ENCODE measurements at regions not wholly inside any gene's neighbourhood (a gene's known extent, or its start where the extent isn't known, plus 50 kb on each side); places are given as distances from the start of the nearest gene placed in this dataset.
"Not testable (repeated sequence)": the region's sequence is repeated elsewhere in the genome, so short reads cannot be mapped to it uniquely, and the experiment has no call there.

DNA sequence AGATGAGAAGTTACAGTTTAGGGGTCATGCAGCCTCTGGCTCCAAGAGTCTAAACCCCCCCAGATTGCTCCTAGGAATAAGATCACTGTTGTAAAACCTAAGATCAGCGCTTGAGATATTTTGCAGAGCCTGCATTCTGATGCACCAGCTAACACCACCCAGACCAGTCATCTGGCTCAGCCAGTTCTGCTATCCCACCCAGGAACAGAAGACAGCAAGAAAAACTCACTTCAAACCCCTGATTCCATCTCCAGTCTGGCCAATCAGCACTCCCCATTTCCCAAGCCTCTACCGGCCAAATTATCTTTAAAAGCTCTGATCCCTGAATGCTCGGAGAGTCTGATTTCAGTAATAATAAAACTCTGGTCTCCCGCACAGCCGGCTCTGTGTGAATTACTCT is 158.6 kb downstream of the ZNF664 start:
- DNase-seq = no peak

DNA sequence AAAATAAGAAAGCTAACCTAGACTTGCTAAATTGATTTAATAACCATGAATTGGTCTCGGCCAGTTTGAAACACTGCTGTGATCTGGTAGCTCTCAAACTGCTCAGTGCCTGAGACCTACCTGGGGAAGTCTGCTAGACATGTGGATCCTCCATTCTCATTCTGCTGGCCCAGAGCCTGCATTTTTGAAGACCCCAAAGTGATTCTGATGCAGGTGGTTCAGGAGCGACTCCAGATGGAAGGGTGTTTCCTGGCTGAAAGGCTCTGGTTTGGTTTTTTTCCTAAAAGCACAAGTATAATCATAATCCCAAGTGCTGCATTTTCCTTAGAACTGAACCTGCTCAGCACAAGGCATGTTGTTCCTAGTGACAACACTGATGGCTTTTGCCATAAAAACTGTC is 159.5 kb downstream of the ZNF664 start:
- DNase-seq = no peak

GRCh38 chr12:124136796-124137195 is 158.1 kb upstream of the RFLNA start:
- DNase-seq = no peak

DNA sequence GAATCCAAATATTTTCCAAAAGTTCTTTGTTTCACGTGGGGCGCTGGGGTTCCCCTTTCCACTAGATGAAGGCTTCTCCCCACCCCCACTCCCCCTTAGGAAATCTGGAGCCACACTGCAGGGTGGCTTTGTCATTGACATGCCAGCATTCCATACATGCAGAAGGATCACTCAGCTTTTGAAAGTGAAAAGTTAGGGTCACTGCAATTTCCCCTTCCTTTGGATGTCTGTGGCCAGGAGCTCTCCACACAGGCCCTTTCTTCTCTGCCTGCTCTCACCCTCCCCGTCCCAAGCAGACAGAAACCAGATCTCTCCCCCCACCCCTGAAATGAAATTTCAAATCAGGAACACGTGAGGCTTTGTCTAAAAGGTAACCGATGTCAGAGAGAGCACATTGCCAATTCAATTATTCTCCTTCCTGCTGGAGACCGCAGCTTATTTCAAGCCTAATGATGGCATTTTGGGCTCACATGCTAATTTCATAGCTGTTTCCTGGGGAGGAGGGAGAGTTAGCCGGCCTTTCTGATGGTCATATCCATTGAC is 153.9 kb upstream of the RFLNA start:
- DNase-seq = no peak

DNA sequence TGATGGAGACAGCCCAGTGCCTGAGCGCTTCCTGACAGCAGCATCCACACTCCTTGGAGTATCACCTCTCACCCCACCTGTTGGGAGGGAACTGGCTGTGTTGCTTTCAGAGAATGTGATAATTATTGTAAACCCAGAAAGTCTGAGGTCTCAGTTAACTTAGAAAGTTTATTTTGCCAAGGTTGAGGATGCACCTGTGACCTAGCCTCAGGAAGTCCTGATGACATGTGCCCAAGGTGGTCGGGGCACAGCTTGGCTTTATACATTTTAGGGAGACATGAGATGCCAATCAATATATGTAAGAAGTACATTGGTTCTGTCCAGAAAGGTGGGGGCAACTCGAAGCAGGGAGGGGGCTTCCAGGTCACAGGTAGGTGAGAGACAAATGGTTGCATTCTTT is 153.3 kb upstream of the RFLNA start:
- DNase-seq = not testable (repeated sequence)

- no peak for DNase-seq
Observed at GRCh38 chr12:124142395-124143035, 152.4 kb upstream of the RFLNA start.

DNA sequence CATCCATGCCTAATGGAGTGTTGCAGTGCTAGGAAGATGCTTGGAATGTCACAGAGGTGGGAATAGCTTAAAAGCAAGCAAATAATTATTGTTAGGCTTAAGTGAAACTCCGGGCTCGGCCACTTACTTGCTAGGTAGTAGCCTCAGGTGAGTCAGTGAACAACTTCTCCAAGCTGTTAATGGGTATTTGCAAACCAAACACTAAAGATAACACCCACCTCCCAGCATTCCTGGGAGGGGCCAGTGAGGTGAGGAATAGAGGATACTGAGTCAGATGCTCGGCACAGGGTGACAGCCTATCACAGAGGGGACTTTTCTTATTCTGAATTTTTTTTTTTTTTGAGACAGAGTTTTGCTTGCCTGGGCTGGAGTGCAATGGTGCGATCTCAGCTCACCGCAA is 151.2 kb upstream of the RFLNA start:
- DNase-seq = no peak

- no peak for DNase-seq
Observed at GRCh38 chr12:124144531-124145194, 150.2 kb upstream of the RFLNA start.

DNA sequence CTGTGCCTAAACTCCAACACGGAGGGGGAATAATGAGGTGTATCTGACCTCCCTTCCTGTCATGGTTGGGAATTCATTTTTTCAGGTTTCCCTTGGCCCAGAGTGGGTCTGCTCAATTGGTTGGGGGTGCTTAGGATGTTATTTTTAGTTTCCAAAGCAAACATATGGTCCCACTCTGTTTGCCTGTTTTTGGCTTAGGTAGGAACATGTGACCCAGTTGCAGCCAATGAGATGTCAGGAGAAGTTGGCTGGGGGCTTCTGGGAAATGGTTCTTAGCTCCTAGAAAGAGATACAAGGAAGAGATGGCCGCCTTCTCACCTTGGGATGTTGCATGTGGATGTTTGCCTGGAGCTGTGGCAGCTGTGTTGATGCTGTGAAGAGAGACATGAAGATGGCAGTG is 147.9 kb upstream of the RFLNA start:
- DNase-seq = no peak

DNA sequence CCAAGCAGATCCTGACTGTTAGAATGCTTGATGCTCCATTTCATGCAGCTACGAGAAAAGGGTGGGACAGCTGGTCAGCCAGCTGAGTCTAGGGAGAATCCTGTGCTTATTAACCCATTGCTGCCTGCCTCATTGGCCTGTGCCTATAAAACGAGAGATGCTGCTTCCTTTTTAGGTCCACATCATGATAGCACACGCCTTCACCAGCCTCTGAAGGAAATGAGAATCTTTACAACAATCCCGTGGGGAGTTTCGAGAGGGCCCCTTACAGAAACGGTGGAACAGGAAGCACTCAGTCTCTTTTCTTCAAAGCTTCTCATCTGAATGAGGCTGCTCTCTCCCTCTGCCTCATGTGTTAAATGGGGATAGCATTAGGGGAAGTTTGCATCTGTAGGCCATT is 147.3 kb upstream of the RFLNA start:
- DNase-seq = no peak

- no peak for DNase-seq
Observed at GRCh38 chr12:124148481-124149273, 146.2 kb upstream of the RFLNA start.

GRCh38 chr12:124149287-124149686 is 145.6 kb upstream of the RFLNA start:
- DNase-seq = no peak

GRCh38 chr12:124150168-124150567 is 144.7 kb upstream of the RFLNA start:
- DNase-seq = no peak

- no peak for DNase-seq
Observed at GRCh38 chr12:124151583-124151982, 143.3 kb upstream of the RFLNA start.

- DNase-seq = no peak
Observed at GRCh38 chr12:124152731-124153130, 142.2 kb upstream of the RFLNA start.

DNA sequence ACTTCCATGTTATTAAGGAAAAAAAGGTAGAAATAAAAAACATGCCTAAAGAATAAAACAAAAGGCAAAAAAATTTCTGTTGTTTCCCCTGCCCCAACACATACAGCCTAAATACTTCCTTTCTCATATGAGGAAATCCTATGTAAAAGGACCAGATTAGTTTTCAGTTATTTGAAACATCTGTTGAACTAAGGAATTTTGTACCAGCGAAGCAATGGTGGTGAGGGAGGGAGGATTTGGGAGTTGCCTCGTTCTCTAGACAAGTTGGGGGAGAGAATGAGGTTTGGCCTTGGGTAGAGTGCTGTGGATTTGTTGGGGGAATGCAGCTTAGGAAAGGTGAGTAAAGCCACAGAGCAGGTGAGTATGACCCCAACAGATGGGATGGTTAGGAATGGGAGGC is 141.5 kb upstream of the RFLNA start:
- DNase-seq = no peak

GRCh38 chr12:124157406-124157805 is 137.5 kb upstream of the RFLNA start:
- DNase-seq = no peak

DNA sequence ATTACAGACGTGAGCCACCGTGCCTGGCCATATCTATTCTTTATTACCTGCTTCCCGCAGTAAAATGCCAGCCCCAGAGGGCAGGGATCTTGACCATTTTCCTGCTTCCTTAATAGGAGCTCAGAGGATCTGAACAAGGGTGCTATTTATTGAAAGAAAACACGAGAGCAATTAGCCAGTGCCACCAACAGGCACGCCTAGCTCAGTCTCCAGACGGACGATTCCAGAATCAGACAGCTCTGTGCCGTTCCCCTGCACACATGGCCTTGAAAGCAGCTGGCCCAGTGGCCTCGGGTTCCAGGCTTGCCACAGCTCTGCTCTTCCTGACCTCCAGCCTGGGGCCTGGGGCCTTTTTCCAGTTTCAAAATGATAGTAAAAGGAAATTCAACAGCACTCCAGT is 135.2 kb upstream of the RFLNA start:
- no peak for DNase-seq

DNA sequence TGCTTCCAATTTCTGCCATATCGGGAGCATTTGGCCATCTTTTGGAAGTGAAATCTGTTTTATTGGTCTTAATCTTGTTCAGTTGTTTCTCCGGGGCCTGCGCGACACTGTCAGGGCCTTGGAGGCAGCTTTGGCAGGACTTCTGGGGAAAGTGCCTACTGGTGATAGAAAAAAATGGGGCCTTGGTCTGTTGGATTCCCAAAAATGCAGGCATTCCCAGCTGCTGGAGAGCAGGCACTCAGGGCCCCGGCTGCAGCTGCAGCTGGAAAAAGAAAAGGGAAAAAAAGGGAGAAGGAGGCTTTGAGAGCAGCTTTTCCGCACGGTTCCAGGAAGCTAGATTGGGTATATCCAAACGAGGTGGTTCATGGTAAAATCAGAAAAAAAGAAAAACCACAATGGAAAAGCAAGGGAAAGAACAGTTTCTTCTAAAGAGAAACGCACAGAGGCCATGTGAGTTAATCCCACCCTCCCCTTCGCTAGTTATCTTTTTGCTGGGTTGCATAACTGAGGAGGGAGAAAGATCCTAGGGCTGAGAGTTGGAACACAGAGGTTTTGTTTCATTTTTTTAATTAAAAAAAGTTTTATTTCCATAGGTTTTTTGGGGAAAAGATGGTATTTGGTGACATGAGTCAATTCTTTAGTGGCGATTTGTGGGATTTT is 134.7 kb upstream of the RFLNA start:
- no peak for DNase-seq

DNA sequence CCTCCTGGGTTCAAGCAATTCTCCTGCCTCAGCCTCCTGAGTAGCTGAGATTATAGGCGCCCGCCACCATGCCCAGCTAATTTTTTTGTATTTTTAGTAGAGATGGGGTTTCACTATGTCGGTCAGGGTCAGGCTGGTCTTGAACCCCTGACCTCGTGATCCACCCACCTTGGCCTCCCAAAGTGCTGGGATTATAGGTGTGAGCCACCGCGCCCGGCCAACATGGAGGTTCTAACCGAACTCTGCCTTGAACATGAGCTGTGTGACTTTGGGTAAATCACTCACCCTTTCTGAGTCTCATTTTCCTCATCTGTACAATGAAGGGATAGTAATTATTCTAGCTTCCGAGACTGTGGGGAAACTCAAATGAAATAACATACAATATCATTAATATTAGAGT is 133.5 kb upstream of the RFLNA start:
- DNase-seq = not testable (repeated sequence)

- DNase-seq = no peak
Observed at GRCh38 chr12:124162151-124163110, 132.5 kb upstream of the RFLNA start.

GRCh38 chr12:124165695-124166094 is 129.2 kb upstream of the RFLNA start:
- DNase-seq = no peak
